Adrenal gland (tissue), 9 donors: ENCODE measurements at regions not wholly inside any gene's neighbourhood (a gene's known extent, or its start where the extent isn't known, plus 50 kb on each side); places are given as distances from the start of the nearest gene placed in this dataset.

Experiments used
- DNase-seq, 7 donors: peaks; one replicate each; pipeline ENCODE4 v3.0.0-alpha.2; 2019 to 2020
- H3K27ac ChIP-seq, 5 donors: fragments of 200-600 bp; sonication (generic) in 4 of 5; 1 replicate in 3 of 5; 2 replicates in 2 of 5; pipeline versions ENCODE4 v1.5.1 to v1.8.0; 2016 to 2020; ENCODE audit warnings: mild to moderate bottlenecking in 1 of 5
- H3K27me3 ChIP-seq: fragments of 200-600 bp; 2 replicates; pipeline ENCODE4 v1.8.0; 2021
- H3K36me3 ChIP-seq, 2 donors: fragments of 200-600 bp; replicated peaks in 1 of 2; 1 replicate in 1 of 2; 2 replicates in 1 of 2; pipeline versions ENCODE4 v1.5.1 to v1.8.0; 2018 to 2022
- H3K4me1 ChIP-seq, 2 donors: fragments of 200-600 bp; replicated peaks in 1 of 2; 1 replicate in 1 of 2; 2 replicates in 1 of 2; pipeline versions ENCODE4 v1.5.1 to v1.8.0; 2018 to 2021
- H3K4me3 ChIP-seq, 4 donors: fragments of 200-600 bp; sonication (generic) in 3 of 4; one replicate each; pipeline ENCODE4 v1.5.1; 2016 to 2018
- H3K9me3 ChIP-seq, 3 donors: fragments of 200-600 bp; sonication (generic) in 1 of 3; replicated peaks in 1 of 3; 1 replicate in 2 of 3; 2 replicates in 1 of 3; pipeline versions ENCODE4 v1.5.1 to v1.8.0; 2016 to 2021
- CTCF ChIP-seq, 6 experiments: fragments of 450-650 bp in 4 of 6; fragments of 200-600 bp in 2 of 6; sonication (generic) in 1 of 6; IDR thresholded peaks; 1 replicate in 5 of 6; 2 replicates in 1 of 6; pipeline versions ENCODE4 v1.5.1 to v1.8.0; 2016 to 2021; ENCODE audit warnings: antibody characterized with exemption in 6 of 6, mild to moderate bottlenecking in 2 of 6, moderate library complexity in 1 of 6
- POLR2A ChIP-seq, 2 donors: fragments of 450-650 bp; IDR thresholded peaks; one replicate each; pipeline ENCODE4 v1.6.1; 2017; ENCODE audit warnings: antibody characterized with exemption in 2 of 2, mild to moderate bottlenecking in 2 of 2, moderate library complexity in 1 of 2
- WGBS, 4 donors: extraction: QIAGEN DNeasy Blood & Tissue Kit in 2 of 4; methylation state at CpG; one replicate each; pipeline versions ENCODE4 v1.1.5 to v1.1.7; 2013 to 2017; 5-methylcytosine and 5-hydroxymethylcytosine counted together
- intact Hi-C, 2 donors: fragments of 100-400 bp; cut with DNase I; formaldehyde crosslinking; loops; one replicate each; pipeline versions ENCODE4 v1.14.1 to v1.15.0; 2022 to 2023
- donor health status: healthy with polysubstance abuse.
- donor health status: Bipolar disorder and iron deficiency.
- donor health status: DM: yes; HTN: yes; CAD: no.
- donor health status: DM: no; HTN: no; CAD: no.
- donor health status: DM: no; HTN: no; CAD: no.

DNA sequence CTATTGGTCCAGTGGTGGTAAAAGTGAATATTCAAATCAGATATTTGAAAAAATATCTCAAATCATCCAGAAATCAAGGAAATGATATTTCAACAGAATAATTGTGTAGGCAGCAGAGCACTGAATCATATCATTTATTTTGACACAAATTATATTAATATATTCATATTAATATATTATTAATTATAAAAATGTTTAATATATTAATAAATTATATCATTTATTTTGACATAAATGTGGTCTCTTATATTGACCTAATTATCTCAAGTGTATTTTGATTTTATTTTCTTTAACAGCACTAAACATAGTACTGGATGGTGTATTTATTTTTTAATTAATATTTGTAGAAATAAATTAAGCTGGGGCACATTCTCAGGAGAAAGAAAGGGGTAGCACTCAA is 257.7 kb upstream of the THBS1 start:
- H3K27me3 ChIP-seq, result no peaks in the 10 kb centered on the region
- no peak for DNase-seq
- no peak overlapping the region for H3K27ac ChIP-seq
- intact Hi-C loops, result no loop called here
- no peak overlapping the region for H3K4me3 ChIP-seq
- TF ChIP-seq CTCF (IDR thresholded peaks at IDR 0.05) (no peak), POLR2A (IDR thresholded peaks at IDR 0.05) (no peak)
- no peaks in the 10 kb centered on the region for H3K36me3 ChIP-seq
- H3K9me3 ChIP-seq, result no peaks in the 10 kb centered on the region
- no peaks in the 10 kb centered on the region for H3K4me1 ChIP-seq

DNA sequence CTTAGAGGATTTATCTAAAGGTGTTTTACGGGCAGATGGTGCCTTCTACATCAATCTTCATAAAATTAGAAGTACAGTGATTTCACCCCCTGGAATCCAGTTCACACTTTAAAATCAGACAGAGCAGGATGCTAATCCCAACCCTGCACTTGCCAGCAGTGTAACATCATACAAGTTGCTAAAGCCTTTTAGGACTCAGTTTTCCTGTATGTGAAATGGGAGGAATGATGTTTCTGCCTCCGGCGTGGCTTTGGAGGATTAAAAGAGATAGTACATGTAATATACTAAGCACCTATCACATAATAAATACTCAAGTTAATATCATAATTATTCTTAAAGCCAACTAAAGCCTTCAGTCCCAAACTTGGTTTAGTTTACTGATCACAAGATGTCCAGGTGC is 257.2 kb upstream of the THBS1 start:
- WGBS, 4 donors, result 78 to 87% (median 84%) methylated on average over 3 of the region's 3 CpGs
- no peak for TF ChIP-seq CTCF (IDR thresholded peaks at IDR 0.05)
- H3K27me3 ChIP-seq, result no peaks in the 10 kb centered on the region
- intact Hi-C loops, result no loop called here
- H3K36me3 ChIP-seq, result no peaks in the 10 kb centered on the region
- H3K27ac ChIP-seq, result no peak overlapping the region
- no peaks in the 10 kb centered on the region for H3K4me1 ChIP-seq
- no peaks in the 10 kb centered on the region for H3K9me3 ChIP-seq
- H3K4me3 ChIP-seq, result no peak overlapping the region
- no peak for DNase-seq

DNA sequence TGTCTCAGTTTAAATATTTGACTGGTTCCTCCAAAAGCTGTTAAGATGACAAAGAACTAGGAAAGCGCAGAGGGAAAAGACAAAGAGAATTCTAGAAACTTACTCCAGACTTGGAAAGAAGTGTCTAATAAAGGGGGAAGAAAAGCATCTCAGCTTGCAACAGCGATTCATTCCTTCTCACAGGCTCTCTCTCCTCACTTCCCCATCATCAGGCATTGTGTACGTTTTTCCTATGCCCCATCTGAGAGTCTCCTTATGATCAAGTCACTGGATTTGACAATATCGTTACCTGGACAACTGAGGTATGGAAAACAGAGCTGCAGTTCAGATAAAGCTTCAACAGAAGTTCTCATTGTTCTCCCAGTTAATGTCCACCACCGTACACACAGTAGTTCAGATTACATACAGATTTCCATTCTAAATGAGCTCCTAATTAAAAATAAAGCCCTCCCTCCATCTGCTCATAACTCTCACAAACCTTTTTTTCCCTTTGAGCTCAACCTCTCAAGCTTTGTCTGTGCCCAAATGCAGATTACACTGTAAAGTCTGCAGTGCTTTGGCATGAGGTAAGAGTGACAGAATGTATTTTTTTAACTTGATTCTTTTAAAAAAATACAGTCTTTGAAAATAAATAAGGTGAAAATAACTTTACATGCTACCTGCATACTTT is 254.4 kb upstream of the THBS1 start:
- 55 to 68% (median 57%) methylated on average over 5 of the region's 5 CpGs for WGBS, 4 donors
- Histone ChIP-seq H3K4me3 (no peak overlapping the region), H3K27me3 (no peaks in the 10 kb centered on the region), H3K27ac (peak overlapping the region in 1 of 5 donors; percentile 55), H3K4me1 (no peaks in the 10 kb centered on the region), H3K9me3 (no peaks in the 10 kb centered on the region), H3K36me3 (no peaks in the 10 kb centered on the region)
- DNase-seq, result no peak
- TF ChIP-seq CTCF (IDR thresholded peaks at IDR 0.05), result no peak
- no peak for TF ChIP-seq POLR2A (IDR thresholded peaks at IDR 0.05)
- intact Hi-C loops, result no loop called here

GRCh38 chr15:39327005-39327730 is 253.7 kb upstream of the THBS1 start:
- TF ChIP-seq POLR2A (IDR thresholded peaks at IDR 0.05) (no peak), CTCF (IDR thresholded peaks at IDR 0.05) (no peak)
- no peaks in the 10 kb centered on the region for H3K9me3 ChIP-seq
- H3K27ac ChIP-seq, result peak overlapping the region in 1 of 5 donors; percentile 60
- DNase-seq, result peak in 2 of 7 donors; percentile 22 to 31
- no peaks in the 10 kb centered on the region for H3K27me3 ChIP-seq
- no peaks in the 10 kb centered on the region for H3K36me3 ChIP-seq
- 60 to 66% (median 63%) methylated on average over 6 of the region's 6 CpGs for WGBS, 4 donors
- H3K4me3 ChIP-seq, result no peak overlapping the region
- intact Hi-C loops, result no loop called here
- no peaks in the 10 kb centered on the region for H3K4me1 ChIP-seq
